NCI-H82 (cell line): ENCODE measurements at regions not wholly inside any gene's neighbourhood (a gene's known extent, or its start where the extent isn't known, plus 50 kb on each side); places are given as distances from the start of the nearest gene placed in this dataset.

Experiments
- DNase-seq: peaks from one replicate; lab custom pipeline; 2025; lab: John Stamatoyannopoulos, UW

- no peak for DNase-seq
These were observed 229.9 kb downstream of the MN1 start for GRCh38 chr22:27571463-27572277.

GRCh38 chr22:27572278-27572666 lies 229.3 kb downstream of the MN1 start:
- DNase-seq = no peak

- no peak for DNase-seq
These were observed 228.1 kb downstream of the MN1 start for GRCh38 chr22:27573280-27574001.

GRCh38 chr22:27574002-27574366 lies 227.6 kb downstream of the MN1 start:
- DNase-seq = no peak

GRCh38 chr22:27574651-27575050 lies 226.9 kb downstream of the MN1 start:
- no peak for DNase-seq

- no peak for DNase-seq
These were observed 226.2 kb downstream of the MN1 start for GRCh38 chr22:27575348-27575747.

GRCh38 chr22:27576413-27576812 lies 225.1 kb downstream of the MN1 start:
- DNase-seq = no peak

GRCh38 chr22:27576815-27577573 lies 224.6 kb downstream of the MN1 start:
- peak; percentile 1 for DNase-seq

- DNase-seq = no peak
These were observed 224.0 kb downstream of the MN1 start for GRCh38 chr22:27577574-27577969.

GRCh38 chr22:27578937-27579617 lies 222.5 kb downstream of the MN1 start:
- DNase-seq = no peak

- DNase-seq = no peak
These were observed 221.2 kb downstream of the MN1 start for GRCh38 chr22:27580311-27580897.

- DNase-seq = no peak
These were observed 220.3 kb downstream of the MN1 start for GRCh38 chr22:27581236-27581635.

- DNase-seq = no peak
These were observed 219.9 kb downstream of the MN1 start for GRCh38 chr22:27581688-27582087.

- no peak for DNase-seq
These were observed 217.7 kb downstream of the MN1 start for GRCh38 chr22:27583856-27584255.

- peak; percentile 50 for DNase-seq
These were observed 216.4 kb downstream of the MN1 start for GRCh38 chr22:27585141-27585540.

- no peak for DNase-seq
These were observed 213.3 kb downstream of the MN1 start for GRCh38 chr22:27588268-27588667.

- no peak for DNase-seq
These were observed 212.6 kb downstream of the MN1 start for GRCh38 chr22:27588915-27589314.

GRCh38 chr22:27591060-27591459 lies 210.5 kb downstream of the MN1 start:
- no peak for DNase-seq

- no peak for DNase-seq
These were observed 208.2 kb downstream of the MN1 start for GRCh38 chr22:27593378-27593777.

- no peak for DNase-seq
These were observed 207.5 kb downstream of the MN1 start for GRCh38 chr22:27594020-27594419.

GRCh38 chr22:27594474-27595134 lies 207.0 kb downstream of the MN1 start:
- no peak for DNase-seq
